ENCODE measurements at regions not wholly inside any gene's neighbourhood (a gene's known extent, or its start where the extent isn't known, plus 50 kb on each side); places are given as distances from the start of the nearest gene placed in this dataset.

- TF ChIP-seq POLR2A (IDR thresholded peaks at IDR 0.05; ENCODE audit: control extremely low read depth in 1 of 2, low read depth in 2 of 2, low read length in 2 of 2): no peak
- TF ChIP-seq POLR2AphosphoS5 (IDR thresholded peaks at IDR 0.05; ENCODE audit: low read depth, low read length): no peak
- no peak for TF ChIP-seq BRCA1 (IDR thresholded peaks at IDR 0.05; ENCODE audit: low read depth, low read length)
- TF ChIP-seq CTCF (IDR thresholded peaks at IDR 0.05; ENCODE audit: control extremely low read depth in 1 of 3, insufficient read depth in 1 of 3, low read depth in 1 of 3, low read length in 3 of 3): no peak
- TF ChIP-seq USF2 (IDR thresholded peaks at IDR 0.05; ENCODE audit: low read length): no peak
- TF ChIP-seq SIN3A (conservative IDR thresholded peaks at IDR 0.05 in 1 of 2, IDR thresholded peaks at IDR 0.05 in 1 of 2; ENCODE audit: low read depth in 1 of 2, low read length in 2 of 2): no peak
Measured at GRCh38 chr22:25364281-25364680, 144.8 kb downstream of the CRYBB2 start.

Measured in H1 (cell line).